ENCODE measurements at regions not wholly inside any gene's neighbourhood (a gene's known extent, or its start where the extent isn't known, plus 50 kb on each side); places are given as distances from the start of the nearest gene placed in this dataset.

GRCh38 chr17:14510136-14510535, 209.3 kb downstream of the HS3ST3B1 start:
- no peak for TF ChIP-seq POLR2AphosphoS5 (IDR thresholded peaks at IDR 0.05)
- TF ChIP-seq EP300 (IDR thresholded peaks at IDR 0.05): no peak
- no peak for TF ChIP-seq CTCF (IDR thresholded peaks at IDR 0.05)
